HG02759 (cell line): ENCODE measurements at regions not wholly inside any gene's neighbourhood (a gene's known extent, or its start where the extent isn't known, plus 50 kb on each side); places are given as distances from the start of the nearest gene placed in this dataset.
"Not testable (repeated sequence)": the region's sequence is repeated elsewhere in the genome, so short reads cannot be mapped to it uniquely, and the experiment has no call there.

Source experiments
- ATAC-seq: cut with Tn5 transposase; IDR thresholded peaks from one replicate; pipeline ENCODE4 v1.9.1; 2021; ENCODE audit warnings: mild to moderate bottlenecking, moderate library complexity; ENCODE audit not compliant: unreplicated experiment

DNA sequence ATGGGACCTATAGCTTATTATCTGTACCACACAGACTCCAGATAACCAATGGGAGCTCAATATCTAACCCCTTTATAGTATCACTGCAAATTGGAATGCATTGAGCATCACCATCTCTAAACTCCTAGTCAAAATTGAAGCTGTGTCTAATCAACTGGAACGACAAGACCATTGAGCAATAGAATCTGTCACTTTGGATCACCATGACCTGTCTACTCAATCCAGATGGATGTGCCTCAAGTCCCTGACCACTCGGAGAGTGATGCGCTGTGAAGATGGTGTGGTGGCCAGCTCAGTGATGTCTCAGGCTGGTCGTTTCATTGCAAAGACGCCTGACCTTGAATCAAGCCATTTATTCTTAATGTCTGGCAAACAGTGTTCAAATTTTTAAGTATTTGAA is 160.5 kb downstream of the SEMA6D start:
- ATAC-seq, result no peak

DNA sequence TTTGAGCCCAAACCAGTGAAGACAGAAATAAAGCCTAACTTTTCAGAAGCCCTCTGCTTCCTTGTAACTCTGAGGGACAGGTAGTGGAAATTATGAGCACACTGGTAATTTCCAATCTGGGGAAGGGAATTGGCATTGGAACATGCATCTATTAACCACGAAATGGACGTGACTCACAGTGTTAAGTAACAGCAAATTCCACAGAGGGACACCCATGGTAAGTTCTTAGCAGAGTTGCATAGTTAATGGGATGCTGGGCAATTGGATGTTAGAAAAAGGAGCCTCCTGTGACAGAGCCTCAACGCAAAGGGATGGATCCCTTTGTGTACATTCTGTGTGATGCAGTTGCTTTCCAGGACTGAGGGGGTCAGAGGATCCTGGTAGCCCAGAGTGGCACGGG is 168.6 kb downstream of the SEMA6D start:
- ATAC-seq, result no peak

DNA sequence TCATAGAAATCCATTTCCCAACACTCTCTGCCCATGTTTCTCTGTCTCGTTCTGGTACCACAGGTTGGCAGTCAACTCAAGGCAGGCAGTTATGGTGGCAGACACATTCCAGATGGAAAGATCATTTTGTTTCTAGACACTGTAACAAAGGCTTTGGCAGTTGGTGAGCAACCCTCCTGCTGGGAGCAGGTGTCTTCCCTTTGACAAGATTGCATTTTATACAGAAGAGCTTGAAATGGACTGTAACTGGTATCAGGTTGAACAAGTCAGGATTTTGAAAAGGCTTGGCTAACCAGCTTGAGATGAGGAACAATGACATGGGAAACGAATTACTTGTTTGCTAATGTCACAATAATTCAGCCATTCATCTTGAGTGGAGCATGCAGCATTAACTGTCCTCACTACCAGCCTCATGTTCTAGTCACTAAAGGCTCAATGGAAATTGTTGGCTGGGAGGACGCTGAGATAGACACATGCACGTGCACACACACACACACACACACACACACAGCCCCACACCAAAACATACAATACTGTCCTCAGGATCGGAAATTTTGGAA is 170.0 kb downstream of the SEMA6D start:
- no peak for ATAC-seq

DNA sequence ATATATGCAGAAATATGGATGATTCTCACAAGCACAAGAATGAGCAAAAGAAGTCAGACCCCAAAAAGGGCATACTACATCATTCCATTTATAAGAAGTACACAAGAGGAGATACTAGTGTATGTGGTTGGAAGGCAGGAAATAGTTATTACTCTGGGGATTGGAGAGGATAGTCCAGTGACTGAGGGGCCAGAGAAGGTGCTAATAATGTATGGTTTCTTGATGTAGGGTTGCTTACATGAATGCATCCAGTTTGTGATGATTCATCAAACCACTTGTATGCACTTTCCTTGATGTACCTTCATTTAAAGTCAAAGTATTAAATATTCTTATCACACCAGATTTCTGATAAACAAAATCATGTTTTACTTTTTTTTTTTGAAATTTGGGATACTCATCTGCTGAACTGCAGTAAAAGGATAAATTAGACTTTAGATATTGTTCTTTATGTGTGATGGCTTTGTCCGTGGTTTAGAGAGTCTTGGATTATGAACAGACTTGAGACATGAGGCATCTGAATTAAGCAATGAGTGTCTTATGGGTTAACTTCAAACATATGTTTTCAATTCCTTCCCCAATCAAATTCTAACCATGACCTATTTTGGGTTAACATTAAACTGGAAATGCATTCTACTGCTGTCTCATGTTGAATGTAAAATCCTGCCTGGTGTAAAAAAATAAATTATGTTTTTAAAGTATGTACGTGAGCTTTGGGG is 171.2 kb downstream of the SEMA6D start:
- ATAC-seq, result no peak

DNA sequence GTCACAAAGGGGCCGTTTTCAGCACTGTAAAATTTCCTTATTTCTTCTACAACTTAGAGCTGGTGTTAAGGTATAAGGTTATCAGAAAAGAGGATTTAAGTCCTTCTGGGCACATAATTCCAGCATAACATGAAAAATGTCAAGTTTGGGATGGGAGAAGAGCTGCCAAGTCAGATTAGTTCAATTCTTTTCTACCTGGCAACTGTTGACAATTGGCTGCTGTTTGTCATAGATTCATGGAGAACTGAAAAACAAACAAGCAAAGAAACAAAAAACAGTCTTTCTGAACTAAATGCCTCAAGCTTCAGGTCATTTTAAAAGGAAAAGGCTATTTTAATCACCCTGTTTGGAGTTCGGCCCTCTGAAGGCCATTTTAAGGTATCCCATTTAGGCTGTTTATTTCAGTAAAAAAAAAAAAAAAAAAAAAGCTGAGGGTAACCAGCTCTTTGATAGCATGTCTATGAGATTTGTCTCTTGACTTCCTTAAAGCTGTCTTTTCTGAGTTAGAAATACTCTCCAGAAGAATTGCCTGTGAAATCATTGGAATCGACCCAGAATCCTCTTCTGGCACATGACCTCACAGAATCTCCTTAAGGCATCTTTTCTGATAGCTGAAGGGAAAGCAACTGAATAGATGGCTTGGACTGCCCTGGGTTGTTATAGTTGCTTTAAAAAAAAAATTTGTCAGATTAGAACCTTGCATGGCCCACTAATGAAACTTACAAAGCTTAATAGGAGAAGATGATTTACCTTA is 173.3 kb downstream of the SEMA6D start:
- ATAC-seq, result no peak

DNA sequence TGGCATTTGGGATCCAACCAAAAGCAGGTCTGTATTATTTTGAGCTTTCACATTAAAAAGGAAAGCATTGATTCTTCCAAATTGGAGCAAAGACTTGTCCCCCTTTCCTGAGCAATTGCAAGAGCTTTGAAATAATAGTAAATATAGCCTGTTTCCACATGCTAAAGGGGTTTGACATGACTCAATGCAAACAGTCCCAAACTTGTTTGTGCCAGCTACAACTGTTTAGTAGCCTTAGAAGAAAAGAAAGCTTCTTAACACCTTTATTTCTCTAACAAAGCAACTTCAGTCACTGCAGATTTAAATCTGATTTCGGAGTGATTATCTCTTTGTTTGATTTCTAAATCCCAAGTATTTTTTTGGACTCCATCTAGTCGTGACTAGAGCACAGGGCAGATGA is 180.2 kb downstream of the SEMA6D start:
- no peak for ATAC-seq

DNA sequence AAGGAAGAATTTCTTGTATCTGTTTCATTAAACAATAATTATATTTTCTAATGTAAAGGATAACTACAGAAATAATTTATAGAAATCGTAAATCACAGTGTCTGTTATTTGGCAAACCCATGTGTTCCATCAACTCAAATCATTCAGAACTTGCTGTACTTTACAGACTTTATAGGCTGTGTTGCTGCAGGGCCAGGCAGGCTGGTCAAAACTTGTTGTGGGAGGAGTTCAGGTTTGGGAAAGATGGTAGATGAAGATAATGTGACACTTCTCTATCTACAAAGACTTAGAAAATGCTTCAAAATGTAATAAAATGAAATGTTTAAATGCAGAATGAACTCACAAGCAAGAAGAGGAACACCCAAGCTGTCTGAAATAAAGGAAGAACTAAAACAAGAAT is 183.4 kb downstream of the SEMA6D start:
- ATAC-seq, result no peak

DNA sequence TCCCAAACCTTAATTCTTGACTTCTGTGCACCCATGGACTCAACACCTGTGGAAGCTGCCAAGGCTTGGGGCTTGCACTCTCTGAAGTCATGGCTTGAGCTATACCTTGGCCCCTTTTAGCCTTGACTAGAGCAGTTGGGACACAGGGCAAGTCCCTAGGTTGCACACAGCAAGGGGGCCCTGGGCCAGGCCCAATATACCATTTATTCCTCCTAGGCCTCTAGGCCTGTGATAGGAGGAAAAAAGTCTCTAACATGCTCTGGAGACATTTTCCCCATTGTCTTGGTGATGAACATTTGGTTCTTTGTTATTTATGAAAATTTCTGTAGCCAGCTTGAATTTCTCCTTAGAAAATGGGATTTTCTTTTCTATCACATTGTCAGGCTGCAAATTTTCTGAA is 186.1 kb downstream of the SEMA6D start:
- ATAC-seq, result no peak

DNA sequence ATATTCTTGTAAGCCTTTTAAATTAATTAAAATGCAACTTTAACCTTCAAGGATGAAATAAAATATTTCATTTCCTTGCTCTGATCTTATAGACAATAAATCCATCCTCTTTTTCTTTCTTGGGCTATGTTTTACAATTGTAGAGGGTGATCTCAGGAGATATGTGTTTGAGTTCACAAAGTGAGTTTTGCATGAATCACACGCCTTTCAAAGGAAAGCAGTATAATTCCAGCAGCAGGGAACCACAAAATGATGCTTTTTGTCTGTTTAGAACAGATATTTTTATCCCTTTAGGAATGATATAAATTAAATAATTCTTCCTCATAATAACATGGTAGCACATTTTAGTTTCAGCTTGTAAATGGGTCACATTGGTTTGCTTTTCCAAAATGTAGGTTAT is 191.2 kb downstream of the SEMA6D start:
- ATAC-seq, result no peak

DNA sequence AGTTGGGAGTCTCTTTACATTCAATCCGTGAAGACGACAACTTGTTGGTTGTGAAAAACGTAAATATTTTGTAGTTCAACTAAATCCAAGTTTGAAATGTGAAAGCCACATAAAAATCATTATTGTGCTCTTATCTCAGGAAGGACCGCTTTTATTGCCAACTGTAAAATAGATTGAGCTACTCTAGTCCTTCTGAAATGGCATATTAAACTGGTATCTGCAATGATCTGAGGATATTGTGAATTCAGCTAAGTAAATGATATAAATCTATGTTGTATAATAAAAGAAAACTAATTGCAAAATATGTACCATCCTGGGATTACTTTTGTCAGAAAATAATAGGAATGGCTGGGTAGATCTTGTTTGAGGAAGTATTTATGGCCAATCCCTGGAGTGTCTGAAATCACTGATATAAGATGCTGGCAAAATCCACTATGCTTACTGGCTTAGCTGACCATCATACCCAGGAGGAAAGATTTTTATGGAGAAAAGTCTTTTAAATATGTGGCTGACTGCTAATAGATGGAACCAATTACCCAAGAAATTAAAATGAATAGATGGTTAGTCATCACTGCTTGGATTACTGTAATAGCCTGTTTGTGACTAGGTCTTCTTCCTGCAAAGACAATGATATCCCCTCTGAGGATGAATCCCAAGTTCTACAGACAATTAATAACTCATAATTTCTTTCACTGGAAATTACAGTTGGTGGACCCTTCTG is 191.8 kb downstream of the SEMA6D start:
- no peak for ATAC-seq

DNA sequence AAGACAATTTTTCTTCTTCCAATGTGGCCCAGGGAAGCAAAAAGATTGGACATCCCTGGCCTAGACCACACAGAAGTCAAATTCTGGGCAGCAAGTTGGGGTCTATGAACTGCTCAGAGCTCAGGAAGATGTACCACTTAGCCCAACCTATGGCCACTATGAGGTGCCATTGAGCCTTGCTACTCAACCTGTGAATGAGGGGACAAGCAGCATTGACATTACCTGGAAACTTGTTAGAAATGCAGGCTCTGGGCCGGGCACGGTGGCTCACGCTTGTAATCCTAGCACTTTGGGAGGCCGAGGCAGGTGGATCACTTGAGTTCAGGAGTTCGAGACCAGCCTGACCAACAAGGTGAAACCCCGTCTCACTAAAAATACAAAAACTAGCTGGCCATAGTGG is 195.6 kb downstream of the SEMA6D start:
- ATAC-seq, result not testable (repeated sequence)

DNA sequence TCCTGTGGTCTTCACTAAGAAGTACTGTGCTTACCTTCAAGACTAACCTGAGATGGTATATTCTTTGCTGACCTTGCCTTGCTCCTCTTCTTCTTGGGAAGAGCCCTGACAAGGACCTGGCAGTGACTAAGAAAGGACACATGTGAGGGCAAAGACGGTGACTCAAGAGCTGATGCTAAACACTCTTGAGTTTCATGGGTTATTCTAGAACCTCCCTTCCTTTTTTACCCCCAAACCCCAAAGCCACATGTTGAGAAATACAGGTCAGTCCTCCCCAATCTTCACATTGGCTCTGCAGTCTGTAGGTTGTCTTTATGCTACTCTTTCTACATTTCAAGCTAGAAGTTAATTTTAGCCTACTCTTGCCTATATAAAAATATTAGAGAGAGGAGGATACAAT is 200.6 kb downstream of the SEMA6D start:
- ATAC-seq, result no peak

DNA sequence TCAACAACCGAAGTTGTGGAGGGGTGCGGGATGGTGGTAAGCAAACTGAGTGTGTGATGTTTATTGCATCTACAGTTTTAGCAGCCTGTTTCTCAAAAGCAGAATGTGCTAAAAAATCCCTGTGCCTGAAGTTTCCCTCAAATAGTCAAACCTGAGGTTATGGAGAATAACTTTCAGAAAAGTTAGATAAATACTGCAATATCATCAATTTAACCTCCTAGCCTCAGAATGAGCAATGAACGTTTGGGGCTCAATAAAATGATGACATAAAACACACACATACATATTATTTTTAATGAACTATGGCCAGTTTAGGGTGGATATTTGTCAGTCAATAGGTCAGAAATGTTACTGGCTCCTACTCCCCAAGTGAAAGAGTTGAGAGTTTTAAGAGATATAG is 201.6 kb downstream of the SEMA6D start:
- ATAC-seq, result no peak

DNA sequence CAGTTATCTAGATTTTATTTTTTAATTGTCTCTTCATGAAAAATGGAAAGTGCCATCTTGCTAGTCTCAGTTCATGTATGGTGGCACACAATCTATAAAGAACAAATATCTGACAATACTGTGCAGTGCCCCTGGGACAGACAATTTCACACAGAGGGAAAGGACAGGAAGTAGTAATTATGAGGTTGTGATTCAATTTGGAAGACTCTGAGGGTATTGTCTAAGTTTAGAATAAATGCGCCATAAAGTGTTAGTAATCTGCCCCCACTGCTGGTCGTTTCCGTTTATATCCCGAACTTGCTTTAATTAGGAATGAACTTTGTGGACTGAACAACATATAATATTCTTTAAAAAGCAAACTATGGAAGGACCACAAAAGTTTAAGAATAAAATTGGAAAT is 196.4 kb upstream of the SLC24A5 start:
- no peak for ATAC-seq

DNA sequence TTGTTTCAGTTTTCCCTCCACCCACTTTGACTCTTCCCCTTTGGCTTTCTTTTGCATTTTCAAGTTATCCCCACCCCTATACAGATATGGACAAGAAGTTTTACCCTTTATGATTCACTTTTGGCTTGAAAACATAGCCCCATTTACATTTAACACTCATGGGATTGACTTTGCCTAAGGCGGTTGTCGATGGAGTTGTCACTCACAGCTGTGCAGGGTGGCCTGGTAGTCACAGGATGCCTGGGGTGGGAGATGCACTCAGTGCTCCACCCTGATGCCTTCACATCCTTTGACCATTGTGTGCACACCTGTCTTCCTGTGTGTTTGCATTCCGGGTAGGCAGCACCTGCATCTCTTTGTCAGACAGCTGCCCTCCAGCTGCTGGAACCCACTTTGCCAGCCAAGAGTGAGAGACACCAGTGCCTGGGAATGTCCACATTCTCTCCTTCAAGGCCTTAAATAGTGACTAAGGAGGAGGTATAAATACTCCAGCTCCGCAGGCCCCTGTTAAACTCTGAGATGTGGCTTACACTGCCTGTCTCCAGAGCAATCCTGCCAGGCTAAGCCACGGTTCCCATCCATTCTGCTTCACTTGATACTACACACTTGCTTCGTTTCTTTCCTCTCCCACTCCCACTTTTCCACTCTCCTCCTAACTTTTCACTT is 191.5 kb upstream of the SLC24A5 start:
- ATAC-seq, result no peak

DNA sequence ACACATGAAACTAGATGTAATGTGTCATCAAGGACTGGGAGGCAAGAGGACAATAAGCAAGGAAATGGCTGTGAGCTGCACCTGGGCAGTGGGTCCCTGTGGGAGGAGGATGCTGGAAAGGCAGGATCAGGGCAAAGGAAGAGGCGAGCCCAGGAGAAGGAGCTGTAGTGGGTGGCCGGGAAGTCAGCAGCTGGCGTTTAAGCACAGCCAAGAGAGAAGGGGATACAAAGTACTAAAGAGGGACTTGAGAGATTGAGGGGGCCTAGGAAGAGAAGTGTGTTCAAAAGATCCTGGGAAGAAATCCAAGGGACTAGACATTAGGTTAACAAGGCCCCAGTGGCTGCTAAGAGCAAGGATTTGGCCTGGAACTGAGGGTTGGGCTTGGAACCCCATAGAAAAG is 188.5 kb upstream of the SLC24A5 start:
- no peak for ATAC-seq

DNA sequence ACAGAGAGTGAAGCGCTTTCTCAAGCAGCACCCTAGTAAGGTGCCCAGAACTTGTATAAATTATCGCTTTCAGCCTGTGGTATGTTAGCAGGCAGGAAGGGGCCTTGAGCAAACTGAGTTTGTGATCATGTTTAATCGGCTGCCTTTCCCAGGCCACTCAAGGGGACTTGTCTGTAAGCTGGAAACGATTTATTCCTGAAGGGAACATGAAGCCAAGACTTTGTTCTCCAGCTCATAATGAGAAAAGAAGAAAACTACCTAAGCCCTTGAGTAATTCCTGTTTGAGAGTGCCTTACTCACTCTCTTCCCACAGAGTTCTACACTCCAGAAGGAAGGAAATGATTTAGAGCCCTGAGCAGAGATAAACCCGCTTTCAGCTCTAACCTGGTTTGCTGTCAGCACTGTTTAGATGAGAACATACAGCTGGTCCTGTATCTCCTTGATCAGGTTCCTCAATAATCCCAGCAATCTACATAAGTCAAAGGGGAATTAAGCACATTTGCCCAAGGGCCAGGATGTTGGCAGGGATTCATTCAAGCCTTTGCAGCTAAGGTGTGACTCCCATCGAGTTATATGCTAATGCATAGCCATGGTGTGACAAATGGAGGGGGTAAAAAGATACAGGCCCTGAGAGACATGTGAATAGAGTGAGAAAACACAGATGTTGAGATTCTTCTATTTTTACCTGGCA is 187.7 kb upstream of the SLC24A5 start:
- ATAC-seq, result no peak

DNA sequence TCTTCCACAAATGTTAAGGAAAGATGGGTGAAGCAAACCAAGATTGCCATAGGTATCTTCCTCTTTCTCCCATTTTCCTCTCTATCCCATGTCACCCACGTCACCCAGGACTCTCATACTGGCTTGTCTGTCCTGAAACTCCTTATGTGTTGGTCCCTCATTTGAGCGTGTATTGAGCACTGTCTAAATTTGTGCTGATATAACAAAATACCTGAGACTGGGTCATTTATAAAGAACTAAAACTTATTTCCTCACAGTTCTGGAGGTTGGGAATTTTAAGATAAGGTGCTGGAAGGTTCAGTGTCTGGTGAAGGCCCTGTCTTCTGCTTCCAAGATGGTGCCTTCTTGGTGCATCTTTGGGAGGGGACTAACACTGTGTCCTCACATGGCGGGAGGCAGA is 186.9 kb upstream of the SLC24A5 start:
- ATAC-seq, result no peak

DNA sequence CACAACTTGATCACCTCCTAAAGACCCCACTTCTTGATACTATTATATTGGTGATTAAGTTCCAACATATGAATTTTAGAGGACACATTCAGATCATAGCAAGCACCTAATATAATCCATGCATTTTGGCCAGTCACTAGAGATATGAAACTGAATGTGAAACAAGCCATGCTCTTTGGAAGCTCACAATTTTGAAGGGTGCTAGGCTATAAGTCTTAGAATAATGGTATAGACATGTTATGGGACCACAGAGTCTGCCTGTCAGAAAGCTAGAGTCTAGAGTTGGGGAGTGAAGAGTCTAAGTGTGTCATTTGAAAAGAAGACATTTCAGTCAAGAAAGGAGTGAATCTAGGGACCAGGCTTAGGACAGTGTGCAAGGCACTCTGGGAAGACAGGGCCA is 186.4 kb upstream of the SLC24A5 start:
- no peak for ATAC-seq

DNA sequence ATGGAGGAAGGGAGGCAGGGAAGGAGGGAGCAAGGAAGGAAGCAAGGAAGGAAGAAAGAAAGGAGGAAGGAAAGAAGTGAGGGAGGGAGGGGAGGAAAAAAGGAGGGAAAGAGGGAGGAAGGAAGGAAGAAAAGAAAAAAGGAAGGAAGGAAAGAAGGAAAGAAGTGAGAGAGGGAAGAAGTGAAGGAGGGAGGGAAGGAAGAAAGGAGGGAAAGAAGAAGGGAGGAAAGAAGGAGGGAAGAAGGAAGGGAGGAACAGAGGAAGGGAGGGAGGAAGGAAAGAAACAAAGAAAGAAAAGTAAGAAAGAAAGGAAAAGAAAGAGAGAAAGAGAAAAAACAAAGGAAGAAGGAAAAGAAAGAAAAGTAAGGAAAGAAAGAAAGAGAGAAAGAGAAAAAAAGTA is 183.0 kb upstream of the SLC24A5 start:
- no peak for ATAC-seq
